ENCODE measurements at regions not wholly inside any gene's neighbourhood (a gene's known extent, or its start where the extent isn't known, plus 50 kb on each side); places are given as distances from the start of the nearest gene placed in this dataset.

DNA sequence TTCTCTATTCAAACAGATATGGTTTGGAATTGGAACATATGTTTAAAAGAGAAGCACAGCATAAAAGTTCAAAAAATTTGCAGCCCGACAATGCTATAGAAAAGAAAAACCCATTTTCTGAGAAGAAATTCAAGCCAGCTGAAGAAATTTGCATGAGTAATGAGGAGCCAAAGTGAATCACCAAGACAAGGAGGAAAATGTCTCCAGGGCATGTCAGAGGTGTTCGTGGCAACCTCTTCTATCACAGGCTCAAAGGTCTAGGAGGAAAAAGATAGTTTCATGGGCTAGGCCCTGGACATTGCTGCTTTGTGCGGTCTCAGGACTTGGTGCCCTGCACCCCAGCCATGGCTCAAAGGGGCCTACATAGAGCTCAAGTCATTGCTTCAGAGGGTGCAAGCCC, 134.8 kb upstream of the ADAMTS16 start:
- DNase-seq (no peak), ATAC-seq (replicated peaks in 1 of 2) (no peak)
- Mint-ChIP-seq H3K4me1 (ENCODE audit: low read depth) (no peaks in the 10 kb centered on the region), H3K4me3 (no peak overlapping the region), H3K27ac (no peak overlapping the region), H3K27me3 (ENCODE audit: low read depth) (no peaks in the 10 kb centered on the region), H3K9me3 (peaks cover 9 to 15% of the 10 kb centered on the region in 2 donors), H3K36me3 (ENCODE audit: insufficient read depth in 2 of 2) (no peaks in the 10 kb centered on the region)

- H3K9me3 Mint-ChIP-seq: peaks cover 7 to 17% of the 10 kb centered on the region in 2 donors
- DNase-seq: no peak
- H3K27me3 Mint-ChIP-seq (ENCODE audit: low read depth): no peaks in the 10 kb centered on the region
- no peaks in the 10 kb centered on the region for H3K36me3 Mint-ChIP-seq (ENCODE audit: insufficient read depth in 2 of 2)
- H3K4me3 Mint-ChIP-seq: no peak overlapping the region
- H3K4me1 Mint-ChIP-seq (ENCODE audit: low read depth): no peaks in the 10 kb centered on the region
- ATAC-seq (replicated peaks in 1 of 2): no peak
- H3K27ac Mint-ChIP-seq: no peak overlapping the region
Measured at GRCh38 chr5:5006548-5006947, 133.6 kb upstream of the ADAMTS16 start.

DNA sequence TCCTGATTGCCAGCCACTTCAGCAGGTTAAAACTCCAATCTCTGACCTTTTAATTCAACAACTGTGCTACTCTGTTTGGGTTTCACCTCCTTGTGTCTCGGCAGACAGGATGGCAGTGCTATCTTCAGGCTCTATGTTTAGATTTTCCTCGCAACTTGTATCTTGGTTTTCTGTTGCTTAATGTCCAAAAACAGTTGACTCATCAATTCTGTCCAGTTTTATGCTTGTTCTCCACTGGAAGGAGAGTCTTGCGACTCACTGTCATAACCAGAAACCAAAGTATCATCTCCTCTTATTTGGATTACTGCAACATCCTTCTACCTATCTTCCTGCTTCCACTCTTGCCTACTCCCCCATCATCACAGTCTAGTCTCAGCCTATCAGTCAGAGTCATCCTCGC, 130.9 kb upstream of the ADAMTS16 start:
- Mint-ChIP-seq H3K4me3 (no peak overlapping the region), H3K4me1 (ENCODE audit: low read depth) (no peaks in the 10 kb centered on the region), H3K27ac (no peak overlapping the region), H3K9me3 (peaks cover 7 to 16% of the 10 kb centered on the region in 2 donors), H3K36me3 (ENCODE audit: insufficient read depth in 2 of 2) (no peaks in the 10 kb centered on the region), H3K27me3 (ENCODE audit: low read depth) (no peaks in the 10 kb centered on the region)
- ATAC-seq (replicated peaks in 1 of 2) (no peak), DNase-seq (no peak)

- Mint-ChIP-seq H3K4me1 (ENCODE audit: low read depth) (no peaks in the 10 kb centered on the region), H3K4me3 (no peak overlapping the region), H3K27me3 (ENCODE audit: low read depth) (no peaks in the 10 kb centered on the region), H3K27ac (no peak overlapping the region), H3K9me3 (peaks cover 7 to 16% of the 10 kb centered on the region in 2 donors), H3K36me3 (ENCODE audit: insufficient read depth in 2 of 2) (no peaks in the 10 kb centered on the region)
- ATAC-seq (replicated peaks in 1 of 2) (no peak), DNase-seq (no peak)
Measured at GRCh38 chr5:5011151-5011550, 129.0 kb upstream of the ADAMTS16 start.

DNA sequence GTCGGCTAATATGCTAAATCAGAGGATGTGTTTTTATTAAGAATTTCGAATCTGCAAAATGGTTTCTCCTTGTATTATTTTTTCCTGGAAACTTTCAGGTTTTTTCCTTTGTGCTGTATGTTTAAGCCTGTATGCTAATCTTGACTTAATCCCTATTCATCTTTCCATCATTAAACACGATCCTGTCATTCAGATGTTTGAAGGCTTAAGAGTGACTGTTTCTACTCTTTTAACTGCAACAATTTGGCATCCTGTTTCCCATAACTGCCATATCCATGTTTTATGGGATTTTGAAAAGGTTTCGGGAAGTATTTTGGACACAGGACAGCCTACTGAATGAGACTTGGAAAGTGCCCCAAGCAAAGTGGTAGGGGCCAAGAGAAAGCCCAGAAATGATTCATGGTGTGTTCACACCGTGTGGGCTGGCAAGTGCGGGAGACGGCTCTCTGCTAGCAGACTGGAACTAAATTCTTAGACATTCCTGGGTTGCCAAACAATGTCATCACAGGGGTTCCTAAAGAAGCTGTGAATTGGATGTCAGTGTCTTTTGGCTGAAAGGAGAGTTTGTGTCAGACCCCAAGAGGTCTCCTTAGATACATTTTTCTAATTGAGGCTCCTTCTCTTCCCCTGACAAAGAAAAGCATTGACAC, 125.4 kb upstream of the ADAMTS16 start:
- peaks cover 5 to 7% of the 10 kb centered on the region in 2 donors for H3K9me3 Mint-ChIP-seq
- no peak overlapping the region for H3K4me3 Mint-ChIP-seq
- no peaks in the 10 kb centered on the region for H3K36me3 Mint-ChIP-seq (ENCODE audit: insufficient read depth in 2 of 2)
- H3K27ac Mint-ChIP-seq: no peak overlapping the region
- H3K4me1 Mint-ChIP-seq (ENCODE audit: low read depth): no peaks in the 10 kb centered on the region
- DNase-seq: no peak
- no peaks in the 10 kb centered on the region for H3K27me3 Mint-ChIP-seq (ENCODE audit: low read depth)
- ATAC-seq (replicated peaks in 1 of 2): no peak

GRCh38 chr5:5017827-5018577, 122.1 kb upstream of the ADAMTS16 start:
- H3K9me3 Mint-ChIP-seq: peaks cover 0 to 6% of the 10 kb centered on the region in 2 donors
- H3K4me3 Mint-ChIP-seq: no peak overlapping the region
- H3K4me1 Mint-ChIP-seq (ENCODE audit: low read depth): no peaks in the 10 kb centered on the region
- ATAC-seq (replicated peaks in 1 of 2): no peak
- H3K27me3 Mint-ChIP-seq (ENCODE audit: low read depth): no peaks in the 10 kb centered on the region
- DNase-seq: no peak
- H3K27ac Mint-ChIP-seq: no peak overlapping the region
- no peaks in the 10 kb centered on the region for H3K36me3 Mint-ChIP-seq (ENCODE audit: insufficient read depth in 2 of 2)

- Mint-ChIP-seq H3K9me3 (peaks cover 0 to 6% of the 10 kb centered on the region in 2 donors), H3K36me3 (ENCODE audit: insufficient read depth in 2 of 2) (no peaks in the 10 kb centered on the region), H3K4me3 (no peak overlapping the region), H3K4me1 (ENCODE audit: low read depth) (no peaks in the 10 kb centered on the region), H3K27me3 (ENCODE audit: low read depth) (no peaks in the 10 kb centered on the region), H3K27ac (no peak overlapping the region)
- DNase-seq (no peak), ATAC-seq (replicated peaks in 1 of 2) (no peak)
Measured at GRCh38 chr5:5018578-5018970, 121.6 kb upstream of the ADAMTS16 start.

GRCh38 chr5:5021436-5021835, 118.7 kb upstream of the ADAMTS16 start:
- H3K4me1 Mint-ChIP-seq (ENCODE audit: low read depth): peaks cover 11% of the 10 kb centered on the region
- peaks cover 0 to 1% of the 10 kb centered on the region in 2 donors for H3K36me3 Mint-ChIP-seq (ENCODE audit: insufficient read depth in 2 of 2)
- no peak for ATAC-seq (replicated peaks in 1 of 2)
- no peaks in the 10 kb centered on the region for H3K27me3 Mint-ChIP-seq (ENCODE audit: low read depth)
- DNase-seq: no peak
- no peak overlapping the region for H3K4me3 Mint-ChIP-seq
- H3K27ac Mint-ChIP-seq: no peak overlapping the region
- peaks cover 8 to 16% of the 10 kb centered on the region in 2 donors for H3K9me3 Mint-ChIP-seq

- Mint-ChIP-seq H3K27ac (no peak overlapping the region), H3K36me3 (ENCODE audit: insufficient read depth in 2 of 2) (peaks cover 0 to 1% of the 10 kb centered on the region in 2 donors), H3K27me3 (ENCODE audit: low read depth) (no peaks in the 10 kb centered on the region), H3K4me3 (peak overlapping the region; percentile 53 to 58), H3K4me1 (ENCODE audit: low read depth) (peaks cover 11% of the 10 kb centered on the region), H3K9me3 (peaks cover 15 to 17% of the 10 kb centered on the region in 2 donors)
- DNase-seq (no peak), ATAC-seq (replicated peaks in 1 of 2) (peak in 1 of 2 donors; percentile 19)
Measured at GRCh38 chr5:5025098-5025773, 114.9 kb upstream of the ADAMTS16 start.

- H3K4me1 Mint-ChIP-seq (ENCODE audit: low read depth): peaks cover 11% of the 10 kb centered on the region
- peak; percentile 4 to 15 for DNase-seq
- peaks cover 17 to 18% of the 10 kb centered on the region in 2 donors for H3K9me3 Mint-ChIP-seq
- ATAC-seq (replicated peaks in 1 of 2): peak; percentile 39 to 67
- no peak overlapping the region for H3K27ac Mint-ChIP-seq
- peak overlapping the region in 1 of 2 donors; percentile 58 for H3K4me3 Mint-ChIP-seq
- peaks cover 0 to 3% of the 10 kb centered on the region in 2 donors for H3K36me3 Mint-ChIP-seq (ENCODE audit: insufficient read depth in 2 of 2)
- H3K27me3 Mint-ChIP-seq (ENCODE audit: low read depth): no peaks in the 10 kb centered on the region
Measured at GRCh38 chr5:5025774-5026408, 114.2 kb upstream of the ADAMTS16 start.

DNA sequence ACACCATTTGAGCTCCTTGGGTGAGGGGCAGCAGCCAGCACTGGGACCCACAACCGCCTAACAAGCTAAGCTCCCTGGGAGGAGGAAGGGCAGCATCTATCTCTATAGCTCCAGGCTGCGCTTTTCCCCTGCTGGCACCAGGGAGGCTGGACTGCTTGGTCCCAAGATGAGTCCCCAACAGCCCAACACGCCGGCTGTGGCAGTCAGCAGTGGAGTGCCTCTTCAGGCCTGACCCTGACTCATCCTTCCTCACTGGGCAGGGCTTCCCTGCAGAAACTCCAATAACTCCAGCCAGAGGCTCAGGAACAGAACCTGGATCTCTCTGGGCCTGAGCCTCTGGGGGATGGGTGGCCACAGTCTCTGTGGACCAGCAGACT, 113.7 kb upstream of the ADAMTS16 start:
- no peak for DNase-seq
- peak in 1 of 2 donors; percentile 32 for ATAC-seq (replicated peaks in 1 of 2)
- Mint-ChIP-seq H3K27ac (no peak overlapping the region), H3K9me3 (peaks cover 17 to 18% of the 10 kb centered on the region in 2 donors), H3K4me1 (ENCODE audit: low read depth) (peaks cover 11% of the 10 kb centered on the region), H3K27me3 (ENCODE audit: low read depth) (no peaks in the 10 kb centered on the region), H3K36me3 (ENCODE audit: insufficient read depth in 2 of 2) (peaks cover 0 to 3% of the 10 kb centered on the region in 2 donors), H3K4me3 (no peak overlapping the region)

DNA sequence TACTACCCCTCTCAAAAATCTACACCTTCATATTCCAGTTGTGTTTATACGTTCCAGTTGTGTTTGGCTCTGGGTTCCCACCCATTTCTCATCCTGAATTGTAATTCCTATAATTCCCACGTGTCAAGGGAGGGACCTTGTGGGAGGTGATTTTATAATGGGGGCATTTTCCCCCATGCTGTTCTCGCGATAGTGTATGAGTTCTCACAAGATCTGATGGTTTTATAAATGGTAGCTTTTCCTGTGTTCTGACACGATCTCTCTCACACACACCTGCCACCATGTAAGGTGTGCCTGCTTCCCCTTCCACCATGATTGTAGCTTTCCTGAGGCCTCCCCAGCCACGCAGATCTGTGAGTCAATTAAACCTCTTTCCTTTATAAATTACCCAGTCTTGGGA, 108.5 kb upstream of the ADAMTS16 start:
- DNase-seq (no peak), ATAC-seq (replicated peaks in 1 of 2) (no peak)
- no peaks in the 10 kb centered on the region for H3K4me1 Mint-ChIP-seq (ENCODE audit: low read depth)
- H3K9me3 Mint-ChIP-seq: peaks cover 9 to 11% of the 10 kb centered on the region in 2 donors
- peaks cover 0 to 2% of the 10 kb centered on the region in 2 donors for H3K36me3 Mint-ChIP-seq (ENCODE audit: insufficient read depth in 2 of 2)
- no peak overlapping the region for H3K4me3 Mint-ChIP-seq
- H3K27me3 Mint-ChIP-seq (ENCODE audit: low read depth): no peaks in the 10 kb centered on the region
- no peak overlapping the region for H3K27ac Mint-ChIP-seq

DNA sequence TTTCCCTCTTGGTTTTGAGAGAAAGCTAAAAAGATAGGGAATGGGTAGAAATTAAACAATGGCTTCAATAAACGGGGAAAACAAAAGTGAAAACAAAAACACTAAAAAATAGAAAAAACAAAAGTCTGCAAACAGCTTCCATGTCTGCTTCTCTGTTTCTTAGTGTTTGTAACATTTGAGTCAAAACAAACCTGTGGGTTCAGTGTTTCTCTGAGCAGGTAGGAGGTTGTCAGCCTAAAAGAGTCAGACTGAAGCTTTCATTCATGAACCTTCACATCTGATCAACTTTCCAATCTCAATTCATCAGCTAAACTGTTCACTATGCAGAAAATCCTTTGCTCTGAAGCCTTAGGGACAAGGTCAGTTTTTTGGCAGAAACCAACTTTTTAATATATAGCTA, 102.5 kb upstream of the ADAMTS16 start:
- Mint-ChIP-seq H3K9me3 (peaks cover 2% of the 10 kb centered on the region in 2 donors), H3K4me1 (ENCODE audit: low read depth) (no peaks in the 10 kb centered on the region), H3K4me3 (peak overlapping the region in 1 of 2 donors; percentile 39), H3K27me3 (ENCODE audit: low read depth) (no peaks in the 10 kb centered on the region), H3K27ac (no peak overlapping the region), H3K36me3 (ENCODE audit: insufficient read depth in 2 of 2) (no peaks in the 10 kb centered on the region)
- ATAC-seq (replicated peaks in 1 of 2): peak in 1 of 2 donors; percentile 53
- no peak for DNase-seq

All from activated T-cell treated with anti-CD3 and anti-CD28 coated beads, Interleukin-2, amount 50 U/mL, for 72 hours (primary cell).